HepG2 (cell line): ENCODE measurements at regions not wholly inside any gene's neighbourhood (a gene's known extent, or its start where the extent isn't known, plus 50 kb on each side); places are given as distances from the start of the nearest gene placed in this dataset.

Experiments
- CHD2 ChIP-seq: IDR thresholded peaks from 2 replicates; pipeline ENCODE4 v1.6.1; 2011; ENCODE audit warnings: low read depth, low read length, improper control_type of control experiment
- FUBP1 ChIP-seq: sonication (generic); formaldehyde crosslinking; IDR thresholded peaks from 2 replicates; pipeline ENCODE4 v1.5.1; 2020; ENCODE audit warnings: missing genetic modification reagents, mild to moderate bottlenecking, borderline replicate concordance
- MLXIP ChIP-seq: sonication (generic); formaldehyde crosslinking; IDR thresholded peaks from 2 replicates; pipeline ENCODE4 v1.9.0; 2021; ENCODE audit warnings: missing genetic modification reagents, borderline replicate concordance
- MTA3 ChIP-seq: sonication (generic); formaldehyde crosslinking; IDR thresholded peaks from 2 replicates; pipeline ENCODE4 v1.4.0; 2020; ENCODE audit warnings: missing genetic modification reagents
- NFKBIZ ChIP-seq: IDR thresholded peaks from 2 replicates; pipeline ENCODE4 v1.6.1; 2018; ENCODE audit warnings: missing genetic modification reagents, missing compliant biosample characterization
- NFYC ChIP-seq: IDR thresholded peaks from 2 replicates; pipeline ENCODE4 v1.6.1; 2016; ENCODE audit warnings: missing genetic modification reagents, missing compliant biosample characterization
- NPAS2 ChIP-seq: sonication (generic); formaldehyde crosslinking; IDR thresholded peaks from 2 replicates; pipeline ENCODE4 v1.8.0; 2022; ENCODE audit warnings: mild to moderate bottlenecking, missing genetic modification reagents, borderline replicate concordance
- NR2F2 ChIP-seq: IDR thresholded peaks from 2 replicates; pipeline ENCODE4 v1.6.1; 2012; ENCODE audit warnings: low read depth, inconsistent platforms, borderline replicate concordance
- PATZ1 ChIP-seq: sonication (generic); formaldehyde crosslinking; IDR thresholded peaks from 2 replicates; pipeline ENCODE4 v1.4.0; 2020; ENCODE audit warnings: missing genetic modification reagents
- PHF20 ChIP-seq: sonication (generic); formaldehyde crosslinking; IDR thresholded peaks from 2 replicates; pipeline ENCODE4 v1.5.0; 2020; ENCODE audit warnings: mild to moderate bottlenecking, missing genetic modification reagents
- PLSCR1 ChIP-seq: sonication (generic); formaldehyde crosslinking; IDR thresholded peaks from 2 replicates; pipeline ENCODE4 v1.5.0; 2020; ENCODE audit warnings: missing genetic modification reagents, mild to moderate bottlenecking, borderline replicate concordance
- RFX3 ChIP-seq: IDR thresholded peaks from 2 replicates; pipeline ENCODE4 v1.6.1; 2016; ENCODE audit warnings: missing biosample characterization, missing genetic modification reagents
- SALL1 ChIP-seq: sonication (generic); formaldehyde crosslinking; IDR thresholded peaks from 2 replicates; pipeline ENCODE4 v1.8.0; 2022; ENCODE audit warnings: mild to moderate bottlenecking, missing genetic modification reagents
- TAF15 ChIP-seq: fragments of 200-400 bp; formaldehyde crosslinking; IDR thresholded peaks from one replicate; pipeline ENCODE4 v1.6.1; 2018; ENCODE audit warnings: mild to moderate bottlenecking, low read depth, low read length; ENCODE audit not compliant: poor library complexity, severe bottlenecking
- TFDP2 ChIP-seq: sonication (generic); formaldehyde crosslinking; IDR thresholded peaks from 2 replicates; pipeline ENCODE4 v1.4.0; 2020; ENCODE audit warnings: missing genetic modification reagents
- TGIF2 ChIP-seq: IDR thresholded peaks from 2 replicates; pipeline ENCODE4 v1.6.1; 2016; ENCODE audit warnings: control low read depth, missing compliant biosample characterization
- ZBTB39 ChIP-seq: sonication (generic); formaldehyde crosslinking; IDR thresholded peaks from 2 replicates; pipeline ENCODE4 v1.5.0; 2020; ENCODE audit warnings: missing genetic modification reagents
- ZNF207 ChIP-seq: fragments of 450-650 bp; IDR thresholded peaks from 2 replicates; pipeline ENCODE4 v1.6.1; 2016; ENCODE audit warnings: antibody characterized with exemption, borderline replicate concordance
- ZNF331 ChIP-seq: sonication (generic); formaldehyde crosslinking; IDR thresholded peaks from 2 replicates; pipeline ENCODE4 v1.4.0; 2020; ENCODE audit warnings: missing genetic modification reagents

GRCh38 chr15:79595995-79596622, 164.0 kb downstream of the MINAR1 start (continued):
- TF ChIP-seq ZBTB39 (CRISPR knock-in tag) (no peak), PHF20 (CRISPR knock-in tag) (no peak), FUBP1 (no peak), PATZ1 (peak; percentile 36; the same call in 1 of the 2 replicates), NFKBIZ (CRISPR knock-in tag) (no peak), ZNF331 (CRISPR knock-in tag) (peak; percentile 58; the same call in 1 of the 2 replicates), NPAS2 (CRISPR knock-in tag) (no peak), TGIF2 (CRISPR knock-in tag) (0 out of 2 replicates have a peak, but pooled peaks have one; percentile 48), PLSCR1 (CRISPR knock-in tag) (no peak), NR2F2 (no peak), ZNF207 (no peak), CHD2 (no peak), MLXIP (CRISPR knock-in tag) (no peak), NFYC (CRISPR knock-in tag) (no peak), TAF15 (no peak), RFX3 (CRISPR knock-in tag) (no peak), TFDP2 (CRISPR knock-in tag) (no peak), SALL1 (peak; percentile 38; the same call in 1 of the 2 replicates), MTA3 (CRISPR knock-in tag) (no peak)
